ENCODE measurements at regions not wholly inside any gene's neighbourhood (a gene's known extent, or its start where the extent isn't known, plus 50 kb on each side); places are given as distances from the start of the nearest gene placed in this dataset.

- Histone ChIP-seq H3K9me3 (ENCODE audit: severe bottlenecking) (no peaks in the 10 kb centered on the region), H3K36me3 (no peaks in the 10 kb centered on the region), H3K4me3 (ENCODE audit: low read depth, low read length) (no peak overlapping the region), H3K27ac (no peak overlapping the region), H3K27me3 (ENCODE audit: insufficient read depth, low read depth, severe bottlenecking) (no peaks in the 10 kb centered on the region)
- DNase-seq, result no peak
- TF ChIP-seq CTCF (IDR thresholded peaks at IDR 0.05; ENCODE audit: low read depth, low read length), result no peak
These were observed 677.0 kb upstream of the FANCL start for GRCh38 chr2:58918141-58918540.

- Histone ChIP-seq H3K4me3 (ENCODE audit: low read depth, low read length) (no peak overlapping the region), H3K9me3 (ENCODE audit: severe bottlenecking) (no peaks in the 10 kb centered on the region), H3K36me3 (no peaks in the 10 kb centered on the region), H3K27ac (no peak overlapping the region), H3K27me3 (ENCODE audit: insufficient read depth, low read depth, severe bottlenecking) (no peaks in the 10 kb centered on the region)
- no peak for DNase-seq
- no peak for TF ChIP-seq CTCF (IDR thresholded peaks at IDR 0.05; ENCODE audit: low read depth, low read length)
These were observed 676.5 kb upstream of the FANCL start for GRCh38 chr2:58917596-58917995.

- no peak overlapping the region for H3K27ac ChIP-seq
- TF ChIP-seq CTCF (IDR thresholded peaks at IDR 0.05; ENCODE audit: low read depth, low read length), result no peak
- no peak for DNase-seq
- no peak overlapping the region for H3K4me3 ChIP-seq (ENCODE audit: low read depth, low read length)
- no peaks in the 10 kb centered on the region for H3K36me3 ChIP-seq
- no peaks in the 10 kb centered on the region for H3K27me3 ChIP-seq (ENCODE audit: insufficient read depth, low read depth, severe bottlenecking)
- no peaks in the 10 kb centered on the region for H3K9me3 ChIP-seq (ENCODE audit: severe bottlenecking)
These were observed 674.9 kb upstream of the FANCL start for GRCh38 chr2:58916063-58916462.

GRCh38 chr2:58914733-58915505 is 673.8 kb upstream of the FANCL start:
- no peaks in the 10 kb centered on the region for H3K9me3 ChIP-seq (ENCODE audit: severe bottlenecking)
- no peaks in the 10 kb centered on the region for H3K27me3 ChIP-seq (ENCODE audit: insufficient read depth, low read depth, severe bottlenecking)
- no peak overlapping the region for H3K27ac ChIP-seq
- DNase-seq, result peak; percentile 23
- H3K4me3 ChIP-seq (ENCODE audit: low read depth, low read length), result no peak overlapping the region
- TF ChIP-seq CTCF (IDR thresholded peaks at IDR 0.05; ENCODE audit: low read depth, low read length), result no peak
- H3K36me3 ChIP-seq, result no peaks in the 10 kb centered on the region

GRCh38 chr2:58913082-58913726 is 672.1 kb upstream of the FANCL start:
- Histone ChIP-seq H3K27ac (no peak overlapping the region), H3K36me3 (no peaks in the 10 kb centered on the region), H3K4me3 (ENCODE audit: low read depth, low read length) (no peak overlapping the region), H3K9me3 (ENCODE audit: severe bottlenecking) (no peaks in the 10 kb centered on the region), H3K27me3 (ENCODE audit: insufficient read depth, low read depth, severe bottlenecking) (no peaks in the 10 kb centered on the region)
- no peak for DNase-seq
- no peak for TF ChIP-seq CTCF (IDR thresholded peaks at IDR 0.05; ENCODE audit: low read depth, low read length)

Measured in WERI-Rb-1 (cell line).